HG02798 (cell line): ENCODE measurements at regions not wholly inside any gene's neighbourhood (a gene's known extent, or its start where the extent isn't known, plus 50 kb on each side); places are given as distances from the start of the nearest gene placed in this dataset.

ENCODE experiments used
- ATAC-seq: cut with Tn5 transposase; IDR thresholded peaks from one replicate; pipeline ENCODE4 v1.9.1; 2021; ENCODE audit warnings: mild to moderate bottlenecking; ENCODE audit not compliant: unreplicated experiment, poor library complexity

- ATAC-seq = no peak
These were observed 63.4 kb upstream of the DIO3 start for GRCh38 chr14:101497684-101498525.

- ATAC-seq = no peak
These were observed 62.8 kb upstream of the DIO3 start for GRCh38 chr14:101498526-101498860.

- ATAC-seq = no peak
These were observed 62.2 kb upstream of the DIO3 start for GRCh38 chr14:101499080-101499479.

- ATAC-seq = no peak
These were observed 61.8 kb upstream of the DIO3 start for GRCh38 chr14:101499513-101499912.

GRCh38 chr14:101500061-101500460, 61.2 kb upstream of the DIO3 start:
- ATAC-seq = no peak

- ATAC-seq = no peak
These were observed 60.6 kb upstream of the DIO3 start for GRCh38 chr14:101500681-101501080.

GRCh38 chr14:101501341-101501740, 60.0 kb upstream of the DIO3 start:
- ATAC-seq = no peak

GRCh38 chr14:101501858-101502615, 59.3 kb upstream of the DIO3 start:
- ATAC-seq = no peak

- no peak for ATAC-seq
These were observed 58.4 kb upstream of the DIO3 start for GRCh38 chr14:101502761-101503392.

- ATAC-seq = no peak
These were observed 57.7 kb upstream of the DIO3 start for GRCh38 chr14:101503431-101504095.

GRCh38 chr14:101504096-101504948, 57.0 kb upstream of the DIO3 start:
- ATAC-seq = no peak

- no peak for ATAC-seq
These were observed 55.9 kb upstream of the DIO3 start for GRCh38 chr14:101505236-101505970.

- ATAC-seq = no peak
These were observed 54.9 kb upstream of the DIO3 start for GRCh38 chr14:101506211-101506925.

- ATAC-seq = no peak
These were observed 54.1 kb upstream of the DIO3 start for GRCh38 chr14:101506926-101507835.

- ATAC-seq = no peak
These were observed 53.5 kb upstream of the DIO3 start for GRCh38 chr14:101507836-101508150.

- no peak for ATAC-seq
These were observed 52.9 kb upstream of the DIO3 start for GRCh38 chr14:101508196-101508947.
